C4-2B (cell line): ENCODE measurements at regions not wholly inside any gene's neighbourhood (a gene's known extent, or its start where the extent isn't known, plus 50 kb on each side); places are given as distances from the start of the nearest gene placed in this dataset.

Experiments
- H3K27ac ChIP-seq: fragments of 450-650 bp; 2 replicates; pipeline ENCODE4 v1.5.1; 2017
- CTCF ChIP-seq: fragments of 450-650 bp; conservative IDR thresholded peaks from 2 replicates; pipeline ENCODE4 v1.5.1; 2017; ENCODE audit warnings: mild to moderate bottlenecking
- ZFX ChIP-seq: fragments of 450-650 bp; IDR thresholded peaks from 2 replicates; pipeline ENCODE4 v1.6.1; 2017

- TF ChIP-seq ZFX = no peak
- no peak for TF ChIP-seq CTCF
Observed at GRCh38 chr1:55464550-55464949, 249.4 kb upstream of the USP24 start.

GRCh38 chr1:55463814-55464475 lies 248.8 kb upstream of the USP24 start:
- TF ChIP-seq CTCF (no peak), ZFX (no peak)
- no peak overlapping the region for H3K27ac ChIP-seq

More at GRCh38 chr1:55464550-55464949, 249.4 kb upstream of the USP24 start:
- H3K27ac ChIP-seq = no peak overlapping the region

DNA sequence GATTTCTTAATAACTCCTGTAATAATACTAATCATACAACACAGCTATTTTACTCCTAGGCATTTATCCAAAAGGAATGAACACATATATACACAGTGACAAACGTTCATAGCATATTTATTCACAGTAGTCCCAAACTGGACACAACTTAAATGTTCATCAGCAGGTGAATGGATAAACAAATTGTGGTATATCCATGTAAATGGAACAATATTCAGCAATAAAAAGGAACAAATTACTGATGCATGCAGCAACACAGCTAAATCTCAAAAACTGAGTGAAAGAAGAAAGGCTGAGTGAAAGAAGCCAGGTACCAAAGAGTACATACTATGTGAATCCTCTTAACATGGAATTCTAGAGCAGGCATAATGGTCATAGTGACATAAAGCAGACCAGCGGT lies 242.7 kb upstream of the USP24 start:
- no peak for TF ChIP-seq ZFX
- no peak for TF ChIP-seq CTCF

GRCh38 chr1:55456971-55457370 lies 241.8 kb upstream of the USP24 start:
- TF ChIP-seq CTCF (no peak), ZFX (no peak)
- no peak overlapping the region for H3K27ac ChIP-seq

More for the DNA sequence above, 242.7 kb upstream of the USP24 start:
- H3K27ac ChIP-seq = no peak overlapping the region

GRCh38 chr1:55448261-55448660 lies 233.1 kb upstream of the USP24 start:
- no peak for TF ChIP-seq CTCF
- no peak for TF ChIP-seq ZFX
- no peak overlapping the region for H3K27ac ChIP-seq

- TF ChIP-seq ZFX = no peak
- no peak for TF ChIP-seq CTCF
- no peak overlapping the region for H3K27ac ChIP-seq
Observed at GRCh38 chr1:55447488-55447887, 232.3 kb upstream of the USP24 start.

GRCh38 chr1:55446351-55446750 lies 231.2 kb upstream of the USP24 start:
- H3K27ac ChIP-seq = no peak overlapping the region
- TF ChIP-seq CTCF (no peak), ZFX (no peak)
